SK-N-DZ (cell line): ENCODE measurements at regions not wholly inside any gene's neighbourhood (a gene's known extent, or its start where the extent isn't known, plus 50 kb on each side); places are given as distances from the start of the nearest gene placed in this dataset.

Source experiments
- DNase-seq: peaks from one replicate; pipeline ENCODE4 v3.0.0-alpha.2; 2015; ENCODE audit warnings: low spot score

DNA sequence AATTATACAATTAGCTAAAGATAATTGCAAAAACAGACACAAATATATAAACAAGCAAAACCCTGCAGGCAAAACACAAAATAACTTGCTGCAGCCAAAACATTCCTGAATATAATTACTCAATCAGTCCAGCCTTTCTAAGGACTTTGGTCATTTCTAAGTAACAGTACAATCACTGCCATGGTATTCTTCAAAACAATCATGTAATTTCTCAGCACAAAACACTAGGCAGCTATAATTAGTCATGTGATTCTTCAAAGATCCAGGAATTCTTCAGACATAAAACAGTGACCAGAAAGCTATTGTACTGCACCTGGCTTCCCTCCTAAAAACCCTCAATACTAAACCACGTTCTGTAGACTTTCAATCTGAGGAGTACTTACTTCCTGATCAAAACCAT, 881.1 kb downstream of the EPHA7 start:
- peak; percentile 13 for DNase-seq

- peak; percentile 15 for DNase-seq
Observed at GRCh38 chr6:92534109-92534508, 885.2 kb downstream of the EPHA7 start.

GRCh38 chr6:92522589-92522988, 896.8 kb downstream of the EPHA7 start:
- DNase-seq = no peak

- DNase-seq = no peak
Observed at GRCh38 chr6:92521553-92521952, 897.8 kb downstream of the EPHA7 start.

DNA sequence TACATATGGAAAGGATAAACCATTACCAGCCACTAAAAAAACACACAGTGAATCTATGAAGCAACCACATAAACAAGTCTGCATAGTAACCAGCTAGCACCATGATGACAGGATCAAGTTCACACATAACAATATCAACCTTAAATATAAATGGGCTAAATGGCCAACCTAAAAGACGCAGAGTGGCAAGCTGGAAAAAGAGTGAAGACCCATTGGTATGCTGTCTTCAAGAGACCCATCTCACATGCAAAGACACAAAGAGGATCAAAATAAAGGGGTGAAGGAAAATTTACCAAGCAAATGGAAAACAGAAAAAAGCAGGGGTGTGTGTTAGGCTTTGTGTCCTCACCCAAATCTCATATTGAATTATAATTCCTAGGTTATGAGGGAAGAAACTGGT, 909.2 kb downstream of the EPHA7 start:
- DNase-seq = no peak

DNA sequence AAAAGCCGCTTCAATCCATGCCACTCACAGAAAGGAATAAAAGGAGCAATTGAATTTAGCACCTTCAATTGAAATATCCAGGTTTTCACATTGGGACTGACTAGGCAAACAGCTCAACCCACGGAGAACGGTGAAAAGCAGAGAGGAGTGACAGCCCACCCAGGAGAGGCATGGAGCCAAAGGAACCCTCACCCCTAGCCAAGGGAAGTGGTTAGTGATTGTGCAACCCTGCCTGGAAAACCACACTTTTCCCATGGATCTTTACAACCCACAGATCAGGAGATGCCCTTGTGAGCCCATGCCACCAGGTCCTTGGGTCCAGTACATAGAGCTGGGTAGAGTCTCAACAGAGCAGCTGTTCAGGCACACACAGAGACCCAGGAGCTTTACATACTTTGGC, 911.8 kb downstream of the EPHA7 start:
- no peak for DNase-seq

DNA sequence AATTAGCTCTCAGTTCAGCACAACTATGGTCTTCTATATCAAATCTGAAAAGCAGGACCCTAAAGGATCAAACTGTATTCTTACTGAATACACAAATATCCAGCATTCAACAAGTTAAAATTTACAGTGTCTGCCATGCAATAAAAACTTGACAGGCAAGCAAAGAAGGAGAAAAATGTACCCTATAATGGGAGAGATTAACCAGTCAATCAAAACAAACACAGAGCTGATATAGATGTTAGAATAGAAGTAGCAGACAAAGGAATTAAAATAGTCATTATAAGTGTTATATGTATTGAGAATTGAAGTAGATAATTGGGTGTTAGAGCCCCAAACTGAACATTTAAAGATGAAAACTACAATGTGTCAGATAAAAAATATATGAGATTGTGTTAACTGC, 914.9 kb downstream of the EPHA7 start:
- no peak for DNase-seq

DNA sequence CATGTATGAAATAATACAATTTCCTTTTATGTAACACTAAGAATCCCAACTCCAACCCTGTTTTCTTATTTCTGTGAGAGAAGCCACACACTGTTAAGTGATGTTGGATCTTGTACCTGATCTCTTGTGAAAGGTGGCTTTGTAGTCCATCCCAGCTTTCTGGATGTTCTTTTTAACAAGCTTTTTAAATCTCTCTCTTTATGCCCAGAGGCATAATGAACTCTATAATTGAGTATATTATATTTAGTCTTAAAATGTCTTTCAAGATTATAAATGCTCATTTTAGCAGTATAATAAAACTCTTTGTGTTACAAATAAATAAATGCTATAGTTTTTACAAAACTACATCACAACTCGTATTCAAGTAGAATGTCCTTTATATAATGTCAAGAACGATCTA, 922.1 kb downstream of the EPHA7 start:
- DNase-seq = no peak

GRCh38 chr6:92496527-92496926, 922.8 kb downstream of the EPHA7 start:
- DNase-seq = no peak

DNA sequence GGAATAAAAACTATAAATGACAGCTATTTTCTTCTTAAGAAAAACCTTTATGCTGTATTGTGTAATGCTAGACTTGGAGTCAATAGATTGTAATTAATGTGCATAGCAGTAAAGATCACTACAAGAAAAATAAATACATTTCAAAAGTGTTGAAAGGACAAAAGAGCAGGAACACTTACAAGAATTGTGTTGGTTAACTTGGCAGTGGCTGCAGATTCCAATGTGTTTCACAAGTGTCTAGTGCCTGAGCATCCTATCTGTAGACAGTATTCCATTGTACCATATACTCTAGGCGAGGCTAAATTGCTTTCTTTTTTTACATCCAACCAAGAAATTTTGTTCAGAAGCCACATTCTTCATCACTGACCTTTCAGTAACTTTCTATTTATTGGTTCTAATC, 924.1 kb downstream of the EPHA7 start:
- no peak for DNase-seq

DNA sequence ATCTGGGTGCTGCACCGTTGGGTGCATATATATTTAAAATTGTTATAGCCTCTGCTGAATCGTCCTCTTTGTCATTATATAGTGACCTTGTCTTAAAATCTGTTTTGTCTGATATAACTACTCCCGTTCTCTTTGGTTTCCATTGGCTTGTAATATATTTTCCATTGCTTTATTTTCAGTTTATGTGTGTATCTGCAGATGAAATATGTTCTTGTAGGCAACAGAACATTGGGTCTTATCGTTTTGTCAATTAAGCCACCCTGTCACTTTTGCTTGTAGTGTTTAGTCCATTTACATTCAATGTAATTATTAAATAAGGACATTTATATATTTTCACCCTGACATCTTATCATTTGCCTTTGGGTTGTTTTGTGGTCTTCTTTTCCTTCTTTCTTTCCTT, 933.9 kb downstream of the EPHA7 start:
- DNase-seq = no peak

DNA sequence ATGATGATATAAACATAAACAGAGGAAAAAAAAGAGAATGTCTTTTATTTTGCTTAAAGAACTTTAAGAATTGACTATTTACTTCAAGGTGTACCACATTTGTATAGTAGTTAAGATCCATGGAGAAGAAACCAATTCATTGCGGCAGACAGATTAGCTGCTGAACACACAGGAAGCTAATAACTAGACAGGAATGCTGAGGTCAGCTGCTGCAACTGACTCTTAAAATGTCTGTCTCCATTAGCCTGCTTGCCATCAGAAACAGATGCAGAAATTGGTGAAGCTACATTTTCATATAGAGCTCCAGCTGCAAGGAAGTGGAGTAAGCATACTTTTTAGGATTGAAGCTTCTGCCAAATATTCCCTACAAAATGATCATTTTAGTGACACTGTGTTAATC, 939.5 kb downstream of the EPHA7 start:
- DNase-seq = peak; percentile 42

GRCh38 chr6:92473056-92473455, 946.3 kb downstream of the EPHA7 start:
- no peak for DNase-seq

DNA sequence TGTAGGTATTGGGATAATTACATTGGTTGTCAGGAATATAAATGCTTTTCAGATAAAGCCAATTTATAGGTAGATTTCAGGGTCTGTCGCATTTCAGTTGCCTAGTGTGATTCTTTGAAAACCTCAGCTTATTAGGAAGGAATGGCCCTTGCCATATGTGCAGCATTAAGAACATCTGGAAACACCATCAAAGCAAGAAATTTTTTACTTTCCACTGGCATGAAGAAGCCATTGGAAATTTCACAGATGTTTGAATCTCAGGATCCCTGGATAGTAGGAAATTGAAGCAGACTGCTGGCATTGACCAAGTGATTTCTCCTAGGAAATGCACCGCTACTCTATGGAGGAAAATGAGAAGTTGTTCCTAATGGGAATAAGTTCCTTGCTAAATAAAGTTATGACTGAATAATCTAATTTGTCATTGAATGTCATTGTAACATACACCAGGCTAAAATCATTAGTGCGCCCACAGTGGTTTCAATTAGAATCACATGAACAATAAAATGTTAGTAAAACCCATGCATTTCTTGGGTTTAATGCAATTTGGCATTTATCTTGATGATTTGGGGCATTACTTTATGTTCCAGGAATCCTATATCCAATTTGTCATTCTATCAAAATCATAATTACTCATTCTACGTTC, 950.1 kb downstream of the EPHA7 start:
- peak; percentile 71 for DNase-seq

DNA sequence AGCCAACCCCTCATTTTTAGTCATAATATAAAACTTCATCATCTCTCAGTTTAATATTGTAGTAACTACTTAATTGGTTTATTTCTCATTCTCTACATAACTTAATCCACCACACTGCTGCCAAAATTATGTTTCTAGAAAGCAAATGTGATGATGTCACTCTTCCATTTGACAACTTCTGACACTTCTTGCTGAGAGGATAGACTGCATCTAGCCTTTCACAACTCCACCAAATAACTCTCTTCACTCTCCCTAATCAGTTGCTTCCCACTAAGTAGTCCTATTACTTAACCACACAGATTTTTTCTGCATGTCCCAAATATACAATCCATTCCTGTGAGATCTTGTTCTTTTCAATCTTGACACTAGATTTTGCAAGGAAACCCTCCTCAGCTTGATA, 951.3 kb downstream of the EPHA7 start:
- DNase-seq = no peak

GRCh38 chr6:92460133-92460532, 959.2 kb downstream of the EPHA7 start:
- no peak for DNase-seq

GRCh38 chr6:92459606-92460005, 959.8 kb downstream of the EPHA7 start:
- DNase-seq = no peak

DNA sequence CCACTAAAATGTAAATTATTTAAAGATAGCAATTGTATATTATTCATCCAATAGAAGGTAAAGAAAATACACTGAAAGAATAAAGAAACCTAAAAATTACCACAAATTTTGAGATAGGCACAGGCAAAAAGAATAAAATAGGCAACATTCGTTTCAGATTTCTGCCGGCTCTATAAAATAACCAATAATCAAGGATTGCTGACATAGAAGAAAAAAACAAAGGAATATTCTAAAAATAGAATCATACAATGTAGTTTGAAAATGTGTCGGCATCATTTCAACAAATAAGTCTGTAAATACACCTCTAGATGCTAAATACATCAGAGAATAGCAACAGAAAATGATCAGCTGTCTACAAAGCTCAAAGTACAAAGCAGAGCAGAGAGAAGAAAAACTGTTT, 973.3 kb downstream of the EPHA7 start:
- DNase-seq = no peak

- DNase-seq = no peak
Observed at GRCh38 chr6:92433911-92434310, 985.4 kb downstream of the EPHA7 start.

GRCh38 chr6:92431502-92431901, 987.9 kb downstream of the EPHA7 start:
- no peak for DNase-seq

GRCh38 chr6:92428448-92428847, 990.9 kb downstream of the EPHA7 start:
- no peak for DNase-seq

DNA sequence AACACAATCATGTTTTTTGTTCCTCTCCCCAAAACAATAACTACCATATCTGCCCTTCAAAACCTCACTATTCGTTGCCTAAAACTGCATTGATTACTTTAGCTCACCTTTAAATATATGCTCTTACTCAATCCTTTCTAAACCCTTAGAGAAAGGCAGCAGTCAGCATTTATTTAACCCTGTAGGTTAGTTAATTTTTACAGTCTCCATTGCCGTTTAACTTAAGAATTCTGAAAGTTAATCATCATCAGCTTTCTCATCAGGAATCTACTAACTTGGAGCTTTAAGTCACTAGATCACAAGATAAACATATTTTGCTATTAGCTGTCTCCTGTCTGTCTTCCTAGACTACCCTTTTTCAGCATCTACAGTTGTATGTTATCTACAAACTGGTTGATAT, 991.9 kb downstream of the EPHA7 start:
- DNase-seq = no peak

DNA sequence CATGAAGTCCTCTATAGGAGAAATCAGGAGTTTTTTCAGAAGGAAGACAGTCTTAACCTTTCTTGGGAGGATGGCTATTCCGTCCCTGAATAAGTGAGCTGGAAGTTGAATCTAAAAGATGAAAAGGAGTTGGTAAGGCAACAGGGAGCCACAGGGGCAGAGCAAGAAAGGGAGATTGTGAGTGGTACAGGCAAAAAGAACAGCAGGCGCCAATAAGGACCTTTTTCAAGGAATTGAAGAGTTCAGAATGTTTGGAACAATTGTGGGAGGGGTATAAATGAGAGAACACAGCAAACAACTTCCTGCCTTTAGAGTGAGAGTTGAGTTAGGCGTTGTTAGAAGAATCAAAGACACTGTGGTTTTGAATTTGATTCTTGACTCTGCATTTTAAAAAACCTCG, 1003.7 kb downstream of the EPHA7 start:
- no peak for DNase-seq

GRCh38 chr6:92408350-92408749, 1011.0 kb downstream of the EPHA7 start:
- no peak for DNase-seq
